ENCODE measurements at regions not wholly inside any gene's neighbourhood (a gene's known extent, or its start where the extent isn't known, plus 50 kb on each side); places are given as distances from the start of the nearest gene placed in this dataset.
"Not testable (repeated sequence)": the region's sequence is repeated elsewhere in the genome, so short reads cannot be mapped to it uniquely, and the experiment has no call there.

GRCh38 chrX:28177202-28177601 is 196.0 kb upstream of the DCAF8L1 start:
- peak; percentile 59 for TF ChIP-seq CTCF (IDR thresholded peaks at IDR 0.05; ENCODE audit: insufficient read depth, low read length, poor library complexity, severe bottlenecking)
- DNase-seq (ENCODE audit: extremely low read depth, insufficient read length): no peak
- Histone ChIP-seq H3K27me3 (replicated peaks; ENCODE audit: control insufficient read depth, insufficient read depth, low read length) (no peaks in the 10 kb centered on the region), H3K4me3 (replicated peaks; ENCODE audit: low read depth, low read length) (no peak overlapping the region), H3K36me3 (ENCODE audit: control insufficient read depth, insufficient read depth, low read length) (no peaks in the 10 kb centered on the region)

- no peak for TF ChIP-seq CTCF (IDR thresholded peaks at IDR 0.05; ENCODE audit: insufficient read depth, low read length, poor library complexity, severe bottlenecking)
- no peaks in the 10 kb centered on the region for H3K36me3 ChIP-seq (ENCODE audit: control insufficient read depth, insufficient read depth, low read length)
- no peaks in the 10 kb centered on the region for H3K27me3 ChIP-seq (replicated peaks; ENCODE audit: control insufficient read depth, insufficient read depth, low read length)
- DNase-seq (ENCODE audit: extremely low read depth, insufficient read length): no peak
- no peak overlapping the region for H3K4me3 ChIP-seq (replicated peaks; ENCODE audit: low read depth, low read length)
Measured at GRCh38 chrX:28170713-28171112, 189.5 kb upstream of the DCAF8L1 start.

GRCh38 chrX:28158019-28158777 is 176.9 kb upstream of the DCAF8L1 start:
- no peaks in the 10 kb centered on the region for H3K27me3 ChIP-seq (replicated peaks; ENCODE audit: control insufficient read depth, insufficient read depth, low read length)
- H3K36me3 ChIP-seq (ENCODE audit: control insufficient read depth, insufficient read depth, low read length): no peaks in the 10 kb centered on the region
- no peak for TF ChIP-seq CTCF (IDR thresholded peaks at IDR 0.05; ENCODE audit: insufficient read depth, low read length, poor library complexity, severe bottlenecking)
- no peak overlapping the region for H3K4me3 ChIP-seq (replicated peaks; ENCODE audit: low read depth, low read length)
- no peak for DNase-seq (ENCODE audit: extremely low read depth, insufficient read length)

DNA sequence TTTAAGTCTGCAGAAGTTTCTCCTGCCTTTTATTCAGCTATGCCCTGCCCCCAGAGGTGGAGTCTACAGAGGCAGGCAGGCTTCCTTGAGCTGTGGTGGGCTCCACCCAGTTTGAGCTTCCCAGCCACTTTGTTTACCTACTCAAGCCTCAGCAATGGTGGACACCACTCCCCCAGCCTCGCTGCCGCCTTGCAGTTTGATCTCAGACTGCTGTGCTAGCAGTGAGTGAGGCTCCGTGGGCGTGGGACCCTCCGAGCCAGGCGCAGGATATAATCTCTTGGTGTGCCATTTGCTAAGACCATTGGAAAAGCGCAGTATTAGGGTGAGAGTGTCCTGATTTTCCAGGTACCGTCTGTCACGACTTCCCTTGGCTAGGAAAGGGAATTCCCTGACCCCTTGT is 171.0 kb upstream of the DCAF8L1 start:
- H3K36me3 ChIP-seq (ENCODE audit: control insufficient read depth, insufficient read depth, low read length): not testable (repeated sequence)

GRCh38 chrX:28135378-28136047 is 154.3 kb upstream of the DCAF8L1 start:
- no peak for TF ChIP-seq CTCF (IDR thresholded peaks at IDR 0.05; ENCODE audit: insufficient read depth, low read length, poor library complexity, severe bottlenecking)
- Histone ChIP-seq H3K36me3 (ENCODE audit: control insufficient read depth, insufficient read depth, low read length) (no peaks in the 10 kb centered on the region), H3K27me3 (replicated peaks; ENCODE audit: control insufficient read depth, insufficient read depth, low read length) (no peaks in the 10 kb centered on the region), H3K4me3 (replicated peaks; ENCODE audit: low read depth, low read length) (no peak overlapping the region)
- DNase-seq (ENCODE audit: extremely low read depth, insufficient read length): no peak

More for the DNA sequence above, 171.0 kb upstream of the DCAF8L1 start:
- DNase-seq (ENCODE audit: extremely low read depth, insufficient read length); H3K4me3 ChIP-seq (replicated peaks; ENCODE audit: low read depth, low read length); H3K27me3 ChIP-seq (replicated peaks; ENCODE audit: control insufficient read depth, insufficient read depth, low read length): not testable (repeated sequence)

- no peak for TF ChIP-seq CTCF (IDR thresholded peaks at IDR 0.05; ENCODE audit: insufficient read depth, low read length, poor library complexity, severe bottlenecking)
- H3K4me3 ChIP-seq (replicated peaks; ENCODE audit: low read depth, low read length): no peak overlapping the region
- no peaks in the 10 kb centered on the region for H3K36me3 ChIP-seq (ENCODE audit: control insufficient read depth, insufficient read depth, low read length)
- no peak for DNase-seq (ENCODE audit: extremely low read depth, insufficient read length)
- H3K27me3 ChIP-seq (replicated peaks; ENCODE audit: control insufficient read depth, insufficient read depth, low read length): no peaks in the 10 kb centered on the region
Measured at GRCh38 chrX:28133763-28134162, 152.5 kb upstream of the DCAF8L1 start.
